Upper lobe of left lung (tissue), 4 donors: ENCODE measurements at regions not wholly inside any gene's neighbourhood (a gene's known extent, or its start where the extent isn't known, plus 50 kb on each side); places are given as distances from the start of the nearest gene placed in this dataset.

ENCODE experiments used
- CTCF ChIP-seq, 6 experiments: fragments of 450-650 bp in 4 of 6; fragments of 200-600 bp in 2 of 6; sonication (generic) in 2 of 6; IDR thresholded peaks; one replicate each; pipeline ENCODE4 v1.5.1; 2016 to 2019; ENCODE audit warnings: antibody characterized with exemption in 6 of 6
- POLR2A ChIP-seq, 4 donors: fragments of 450-650 bp; IDR thresholded peaks; one replicate each; pipeline ENCODE4 v1.5.1; 2016 to 2017; ENCODE audit warnings: antibody characterized with exemption in 4 of 4, mild to moderate bottlenecking in 2 of 4
- POLR2AphosphoS5 ChIP-seq, 2 donors: sonication (generic); formaldehyde crosslinking; IDR thresholded peaks; one replicate each; pipeline ENCODE4 v1.5.1; 2017; ENCODE audit warnings: antibody characterized with exemption in 2 of 2

- TF ChIP-seq CTCF (IDR thresholded peaks at IDR 0.05) (no peak), POLR2A (IDR thresholded peaks at IDR 0.05) (no peak), POLR2AphosphoS5 (IDR thresholded peaks at IDR 0.05) (no peak)
These were observed 1032.8 kb upstream of the CDH8 start for GRCh38 chr16:63069047-63069446.
